Glutamatergic neuron (in vitro differentiated cells): ENCODE measurements at regions not wholly inside any gene's neighbourhood (a gene's known extent, or its start where the extent isn't known, plus 50 kb on each side); places are given as distances from the start of the nearest gene placed in this dataset.

Experiments
- DNase-seq: peaks from one replicate; pipeline ENCODE4 v3.0.0; 2022
- H3K27ac Mint-ChIP-seq: one replicate; pipeline ENCODE4 v1.8.0; 2020; ENCODE audit warnings: mild to moderate bottlenecking, mixed read lengths, inconsistent platforms; ENCODE audit not compliant: unreplicated experiment
- H3K27me3 Mint-ChIP-seq: one replicate; pipeline ENCODE4 v1.8.0; 2020; ENCODE audit warnings: mild to moderate bottlenecking, moderate library complexity, mixed read lengths, inconsistent platforms; ENCODE audit not compliant: unreplicated experiment
- H3K36me3 Mint-ChIP-seq: one replicate; pipeline ENCODE4 v1.8.0; 2020; ENCODE audit warnings: mild to moderate bottlenecking, mixed read lengths, inconsistent platforms; ENCODE audit not compliant: unreplicated experiment
- H3K4me1 Mint-ChIP-seq: one replicate; pipeline ENCODE4 v1.8.0; 2020; ENCODE audit warnings: mild to moderate bottlenecking, low read depth, mixed read lengths, inconsistent platforms; ENCODE audit not compliant: unreplicated experiment
- H3K4me3 Mint-ChIP-seq: one replicate; pipeline ENCODE4 v1.8.0; 2020; ENCODE audit warnings: mild to moderate bottlenecking, mixed read lengths, inconsistent platforms; ENCODE audit not compliant: unreplicated experiment
- H3K9me3 Mint-ChIP-seq: one replicate; pipeline ENCODE4 v1.8.0; 2020; ENCODE audit warnings: mild to moderate bottlenecking, moderate library complexity, mixed read lengths, inconsistent platforms; ENCODE audit not compliant: unreplicated experiment
- TF ChIP-seq, protein P1 (sequence below): fragments of 200-600 bp; sonication (generic); IDR thresholded peaks from one replicate; pipeline ENCODE4 v1.5.0; 2021; ENCODE audit not compliant: partially characterized antibody, unreplicated experiment

- no peak overlapping the region for H3K4me3 Mint-ChIP-seq
- H3K27me3 Mint-ChIP-seq, result no peaks in the 10 kb centered on the region
- peaks cover 9% of the 10 kb centered on the region for H3K36me3 Mint-ChIP-seq
- peaks cover 15% of the 10 kb centered on the region for H3K9me3 Mint-ChIP-seq
- TF ChIP-seq, protein P1, sequence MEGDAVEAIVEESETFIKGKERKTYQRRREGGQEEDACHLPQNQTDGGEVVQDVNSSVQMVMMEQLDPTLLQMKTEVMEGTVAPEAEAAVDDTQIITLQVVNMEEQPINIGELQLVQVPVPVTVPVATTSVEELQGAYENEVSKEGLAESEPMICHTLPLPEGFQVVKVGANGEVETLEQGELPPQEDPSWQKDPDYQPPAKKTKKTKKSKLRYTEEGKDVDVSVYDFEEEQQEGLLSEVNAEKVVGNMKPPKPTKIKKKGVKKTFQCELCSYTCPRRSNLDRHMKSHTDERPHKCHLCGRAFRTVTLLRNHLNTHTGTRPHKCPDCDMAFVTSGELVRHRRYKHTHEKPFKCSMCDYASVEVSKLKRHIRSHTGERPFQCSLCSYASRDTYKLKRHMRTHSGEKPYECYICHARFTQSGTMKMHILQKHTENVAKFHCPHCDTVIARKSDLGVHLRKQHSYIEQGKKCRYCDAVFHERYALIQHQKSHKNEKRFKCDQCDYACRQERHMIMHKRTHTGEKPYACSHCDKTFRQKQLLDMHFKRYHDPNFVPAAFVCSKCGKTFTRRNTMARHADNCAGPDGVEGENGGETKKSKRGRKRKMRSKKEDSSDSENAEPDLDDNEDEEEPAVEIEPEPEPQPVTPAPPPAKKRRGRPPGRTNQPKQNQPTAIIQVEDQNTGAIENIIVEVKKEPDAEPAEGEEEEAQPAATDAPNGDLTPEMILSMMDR, result no peak
- no peaks in the 10 kb centered on the region for H3K4me1 Mint-ChIP-seq
- DNase-seq, result no peak
- no peak overlapping the region for H3K27ac Mint-ChIP-seq
Observed at GRCh38 chr16:35559911-35560636, 2100.7 kb downstream of the TP53TG3F start.

DNA sequence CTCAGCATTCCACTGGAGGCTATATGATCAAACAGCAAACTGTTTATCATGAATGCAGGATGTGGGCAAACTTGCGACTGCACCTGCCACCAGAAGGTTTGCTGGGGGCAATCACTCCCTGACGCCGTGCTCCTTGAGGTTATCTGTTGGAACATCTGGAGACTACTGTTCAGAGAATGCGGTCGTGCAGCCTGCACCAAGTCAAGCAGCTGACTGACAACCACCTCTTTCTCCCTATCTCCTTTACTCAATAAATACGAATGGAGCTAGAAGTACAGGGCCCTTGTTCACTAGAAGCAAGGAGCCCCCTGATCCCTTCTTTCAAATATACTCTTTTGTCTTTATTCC, 2101.2 kb downstream of the TP53TG3F start:
- DNase-seq, result no peak
- Mint-ChIP-seq H3K4me3 (no peak overlapping the region), H3K27ac (no peak overlapping the region), H3K9me3 (peaks cover 15% of the 10 kb centered on the region), H3K27me3 (no peaks in the 10 kb centered on the region), H3K4me1 (no peaks in the 10 kb centered on the region), H3K36me3 (peaks cover 9% of the 10 kb centered on the region)
- TF ChIP-seq, protein P1, result no peak

DNA sequence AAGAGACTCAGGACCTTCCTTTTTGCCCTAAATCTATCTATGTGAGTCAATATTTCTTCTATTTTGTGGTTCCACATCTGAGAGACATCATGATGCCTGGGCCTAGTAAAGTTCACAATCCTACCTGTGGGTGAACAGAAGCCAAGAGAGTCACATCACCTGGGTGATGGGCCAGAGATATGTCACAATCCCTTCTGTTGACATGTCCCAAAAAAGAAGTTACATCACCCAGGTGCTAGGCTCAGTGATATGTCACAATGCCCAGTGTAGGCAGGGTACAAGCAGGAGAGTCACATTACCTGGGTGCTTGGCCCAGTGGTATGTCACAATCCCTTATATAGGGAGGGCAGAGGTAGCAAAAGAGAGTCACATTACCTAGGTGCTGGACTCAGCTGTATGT, 2101.9 kb downstream of the TP53TG3F start:
- TF ChIP-seq, protein P1, result no peak
- Mint-ChIP-seq H3K27me3 (no peaks in the 10 kb centered on the region), H3K27ac (no peak overlapping the region), H3K9me3 (peaks cover 15% of the 10 kb centered on the region), H3K36me3 (peaks cover 9% of the 10 kb centered on the region), H3K4me3 (no peak overlapping the region), H3K4me1 (no peaks in the 10 kb centered on the region)
- DNase-seq, result no peak

DNA sequence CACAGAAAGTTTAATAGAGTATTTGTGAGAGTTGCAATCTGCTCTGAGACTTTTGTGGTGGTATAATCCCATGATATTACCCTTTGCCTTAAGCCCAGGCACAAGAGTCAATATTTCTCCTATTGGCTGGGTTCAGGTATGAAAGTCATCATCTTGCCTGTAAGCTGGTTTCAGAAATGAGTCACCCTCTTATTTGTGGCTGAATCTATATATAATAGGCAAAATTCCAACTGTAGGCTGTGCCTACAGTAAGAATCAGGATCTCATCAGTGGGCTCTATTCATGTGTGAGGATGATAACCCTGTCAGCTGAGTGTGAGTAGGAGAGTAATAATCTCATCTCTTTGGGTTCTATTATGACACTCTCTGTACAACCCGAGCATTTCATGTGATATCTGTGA, 2103.1 kb downstream of the TP53TG3F start:
- Mint-ChIP-seq H3K4me1 (no peaks in the 10 kb centered on the region), H3K9me3 (peaks cover 18% of the 10 kb centered on the region)

GRCh38 chr16:35562919-35563318, 2103.5 kb downstream of the TP53TG3F start:
- Mint-ChIP-seq H3K9me3 (peaks cover 22% of the 10 kb centered on the region), H3K27ac (no peak overlapping the region), H3K4me3 (no peak overlapping the region), H3K36me3 (peaks cover 11% of the 10 kb centered on the region), H3K27me3 (no peaks in the 10 kb centered on the region), H3K4me1 (no peaks in the 10 kb centered on the region)
- TF ChIP-seq, protein P1, result no peak
- DNase-seq, result no peak

More for the DNA sequence above, 2103.1 kb downstream of the TP53TG3F start:
- no peak overlapping the region for H3K4me3 Mint-ChIP-seq
- peaks cover 9% of the 10 kb centered on the region for H3K36me3 Mint-ChIP-seq
- TF ChIP-seq, protein P1, result no peak
- no peak overlapping the region for H3K27ac Mint-ChIP-seq
- H3K27me3 Mint-ChIP-seq, result no peaks in the 10 kb centered on the region
- no peak for DNase-seq
